Ramos (cell line): ENCODE measurements at regions not wholly inside any gene's neighbourhood (a gene's known extent, or its start where the extent isn't known, plus 50 kb on each side); places are given as distances from the start of the nearest gene placed in this dataset.

Experiments used
- in situ Hi-C: fragments of 300-500 bp; cut with MboI; formaldehyde crosslinking; loops from one replicate; pipeline ENCODE4 v1.14.3; 2022; ENCODE audit warnings: low sequenced_read_pairs; ENCODE audit not compliant: unreplicated experiment

DNA sequence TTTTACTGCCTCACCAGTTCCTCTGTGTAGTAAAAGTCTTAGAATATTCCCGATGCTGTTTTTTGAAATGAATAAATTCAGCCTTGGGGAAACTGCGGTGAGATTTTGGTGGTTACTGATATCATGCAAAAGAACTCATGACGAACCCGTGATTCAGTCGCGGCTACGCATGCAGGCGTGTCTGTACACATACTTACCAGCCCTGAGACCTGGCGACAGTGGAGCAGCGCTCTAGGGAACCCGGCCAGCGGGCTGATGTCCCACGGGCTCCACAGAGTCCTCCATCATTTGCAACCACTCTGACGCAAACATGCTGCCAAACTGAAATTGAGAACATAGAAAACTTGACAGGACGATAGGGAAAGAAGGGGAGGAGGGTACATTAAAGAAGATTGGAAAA lies 315.6 kb upstream of the DAB2 start:
- in situ Hi-C loops: no loop called here

- in situ Hi-C loops: no loop called here
Observed at GRCh38 chr5:39732166-39732565, 307.4 kb upstream of the DAB2 start.

- in situ Hi-C loops: no loop called here
Observed at GRCh38 chr5:39730699-39731098, 305.9 kb upstream of the DAB2 start.

- in situ Hi-C loops: no loop called here
Observed at GRCh38 chr5:39730006-39730405, 305.2 kb upstream of the DAB2 start.

GRCh38 chr5:39726467-39726866 lies 301.7 kb upstream of the DAB2 start:
- in situ Hi-C loops: no loop called here

DNA sequence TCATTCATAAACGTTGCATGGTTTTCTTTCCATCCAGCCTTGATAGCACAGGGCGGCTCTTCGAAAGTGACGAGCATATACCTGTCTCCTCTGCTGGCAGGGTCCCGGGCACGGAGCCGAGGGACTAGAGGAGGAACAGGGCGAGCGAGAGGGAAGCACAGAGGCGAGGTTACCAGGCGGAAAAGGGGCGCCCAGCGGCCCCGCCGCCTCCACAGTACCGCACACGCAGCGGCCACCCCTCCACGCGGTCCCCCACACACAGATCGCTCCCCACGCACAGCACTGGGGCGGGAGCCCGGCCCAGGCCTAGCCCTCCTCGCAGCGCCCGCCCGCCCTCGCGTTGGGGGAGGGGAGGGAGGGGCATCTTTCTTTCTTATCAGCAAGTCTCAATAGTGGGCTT lies 296.6 kb upstream of the DAB2 start:
- in situ Hi-C loops: loop anchor here (25.0 kb wide), 1 partner anchor 966 kb away; the partner anchor contains the start of gene PTGER4

GRCh38 chr5:39720136-39720535 lies 295.4 kb upstream of the DAB2 start:
- in situ Hi-C loops: loop anchor here (25.0 kb wide), 1 partner anchor 967 kb away; the partner anchor contains the start of gene PTGER4

DNA sequence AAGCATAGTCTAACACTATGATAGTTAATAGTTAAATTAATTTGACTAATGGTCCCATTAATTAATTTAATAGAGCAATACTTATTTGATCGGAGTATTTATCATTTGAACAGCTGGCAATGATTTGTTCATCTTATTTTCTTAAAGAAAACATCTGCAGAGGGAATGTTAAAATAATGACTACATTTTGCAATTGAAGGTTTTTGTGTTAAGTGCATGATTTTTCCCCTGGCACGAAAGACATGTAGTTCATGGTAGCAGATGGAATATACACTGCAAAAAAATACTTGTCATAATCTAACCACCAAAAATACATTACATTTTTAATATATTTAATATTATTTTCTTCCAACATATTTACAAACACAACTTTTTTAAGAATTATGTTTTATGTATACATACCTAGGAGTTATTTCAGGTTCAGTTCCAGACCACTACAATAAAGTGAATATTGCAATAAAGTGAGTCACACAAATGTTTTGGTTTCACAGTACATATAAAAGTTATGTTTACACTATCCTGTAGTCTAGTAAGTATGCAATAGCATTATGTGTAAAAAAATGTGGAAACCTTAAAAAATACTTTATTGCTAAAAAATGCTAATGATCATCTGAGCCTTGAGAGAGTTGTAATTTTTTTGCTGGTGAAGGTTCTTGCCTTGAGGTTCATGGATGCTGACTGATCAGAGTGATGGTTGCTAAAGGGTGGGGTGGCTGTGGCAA lies 292.6 kb upstream of the DAB2 start:
- in situ Hi-C loops: loop anchor here (25.0 kb wide), 1 partner anchor 970 kb away; the partner anchor contains the start of gene PTGER4

DNA sequence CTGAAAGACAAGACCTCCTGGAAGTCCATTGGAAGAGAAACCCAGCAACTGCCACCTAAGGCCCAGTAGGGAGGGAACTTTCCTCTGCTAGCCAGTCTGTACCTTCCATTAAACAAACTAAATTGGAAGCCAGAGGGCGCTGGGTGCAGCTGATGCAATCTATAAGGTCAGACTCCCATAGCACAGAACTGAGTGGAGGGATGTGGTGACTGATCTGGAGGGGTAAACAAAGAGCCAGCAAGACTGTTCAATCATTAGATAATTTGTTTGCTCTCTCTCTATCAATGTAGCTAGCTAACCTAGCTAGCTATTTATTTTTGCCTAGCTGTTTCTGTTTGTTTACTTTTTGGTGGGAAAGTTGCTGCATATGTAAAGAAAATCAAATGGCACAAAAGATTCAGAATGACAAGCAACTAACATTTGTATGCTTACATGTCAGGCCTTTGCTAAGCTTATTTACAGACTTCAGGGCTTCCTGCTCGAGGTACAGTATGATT lies 291.8 kb upstream of the DAB2 start:
- in situ Hi-C loops: loop anchor here (25.0 kb wide), 1 partner anchor 971 kb away; the partner anchor contains the start of gene PTGER4

- in situ Hi-C loops: loop anchor here (25.0 kb wide), 1 partner anchor 973 kb away; the partner anchor contains the start of gene PTGER4
Observed at GRCh38 chr5:39714036-39714698, 289.4 kb upstream of the DAB2 start.

DNA sequence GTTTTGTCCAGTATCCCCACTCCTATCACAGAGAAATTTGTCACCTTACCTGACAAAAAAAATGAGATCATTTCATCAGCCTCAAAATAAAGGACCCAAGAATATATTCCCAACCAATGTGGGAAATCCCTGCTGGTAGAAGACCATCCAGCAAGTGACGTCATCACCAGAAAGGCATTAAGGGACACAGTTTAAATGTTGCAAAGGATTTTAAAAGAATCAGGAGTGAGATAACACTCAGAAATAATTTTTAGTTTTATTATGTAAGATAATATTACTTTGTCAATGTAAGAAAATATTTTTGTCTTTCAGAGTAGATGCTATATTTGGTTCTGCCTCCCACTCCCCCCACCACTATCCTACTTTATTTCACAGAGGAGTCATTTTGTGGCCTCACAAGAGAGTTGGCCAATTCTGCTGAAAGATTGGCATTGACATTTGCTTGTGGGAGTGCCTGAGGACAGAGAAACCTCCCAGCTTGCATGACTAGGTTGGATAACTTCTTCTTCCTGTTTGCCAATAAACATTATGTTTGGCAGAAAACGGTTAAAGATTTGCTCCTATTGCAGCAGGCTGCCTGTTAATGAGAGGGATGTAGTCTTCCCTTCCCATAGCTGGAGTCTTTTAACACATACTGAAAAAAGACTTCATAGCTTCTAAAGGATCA lies 288.6 kb upstream of the DAB2 start:
- in situ Hi-C loops: loop anchor here (25.0 kb wide), 1 partner anchor 974 kb away; the partner anchor contains the start of gene PTGER4

GRCh38 chr5:39712316-39713249 lies 287.8 kb upstream of the DAB2 start:
- in situ Hi-C loops: loop anchor here (25.0 kb wide), 1 partner anchor 975 kb away; the partner anchor contains the start of gene PTGER4

GRCh38 chr5:39711821-39712220 lies 287.0 kb upstream of the DAB2 start:
- in situ Hi-C loops: loop anchor here (25.0 kb wide), 1 partner anchor 975 kb away; the partner anchor contains the start of gene PTGER4

GRCh38 chr5:39709032-39709431 lies 284.3 kb upstream of the DAB2 start:
- in situ Hi-C loops: loop anchor here (25.0 kb wide), 1 partner anchor 978 kb away; the partner anchor contains the start of gene PTGER4

- in situ Hi-C loops: loop anchor here (25.0 kb wide), 1 partner anchor 984 kb away; the partner anchor contains the start of gene PTGER4
Observed at GRCh38 chr5:39702928-39703327, 278.1 kb upstream of the DAB2 start.

DNA sequence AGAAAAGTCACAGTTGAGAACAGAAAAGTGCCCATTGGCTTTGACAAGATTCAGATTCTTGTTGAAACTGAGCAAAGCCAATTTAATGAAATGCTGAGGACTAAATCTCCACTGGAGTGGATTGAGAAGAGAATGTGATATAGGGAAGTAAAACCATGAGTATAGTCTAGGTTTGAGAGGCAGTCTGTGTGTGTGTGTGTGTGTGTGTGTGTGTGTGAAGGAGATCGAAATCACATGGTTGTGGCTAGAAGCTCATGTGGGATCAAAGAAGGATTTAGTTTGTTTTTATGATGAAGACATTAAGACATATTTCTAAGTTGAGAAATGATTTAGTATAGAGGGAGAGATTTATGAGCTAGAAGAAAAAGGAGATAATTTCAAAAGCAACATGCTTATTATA lies 275.7 kb upstream of the DAB2 start:
- in situ Hi-C loops: loop anchor here (25.0 kb wide), 1 partner anchor 987 kb away; the partner anchor contains the start of gene PTGER4

DNA sequence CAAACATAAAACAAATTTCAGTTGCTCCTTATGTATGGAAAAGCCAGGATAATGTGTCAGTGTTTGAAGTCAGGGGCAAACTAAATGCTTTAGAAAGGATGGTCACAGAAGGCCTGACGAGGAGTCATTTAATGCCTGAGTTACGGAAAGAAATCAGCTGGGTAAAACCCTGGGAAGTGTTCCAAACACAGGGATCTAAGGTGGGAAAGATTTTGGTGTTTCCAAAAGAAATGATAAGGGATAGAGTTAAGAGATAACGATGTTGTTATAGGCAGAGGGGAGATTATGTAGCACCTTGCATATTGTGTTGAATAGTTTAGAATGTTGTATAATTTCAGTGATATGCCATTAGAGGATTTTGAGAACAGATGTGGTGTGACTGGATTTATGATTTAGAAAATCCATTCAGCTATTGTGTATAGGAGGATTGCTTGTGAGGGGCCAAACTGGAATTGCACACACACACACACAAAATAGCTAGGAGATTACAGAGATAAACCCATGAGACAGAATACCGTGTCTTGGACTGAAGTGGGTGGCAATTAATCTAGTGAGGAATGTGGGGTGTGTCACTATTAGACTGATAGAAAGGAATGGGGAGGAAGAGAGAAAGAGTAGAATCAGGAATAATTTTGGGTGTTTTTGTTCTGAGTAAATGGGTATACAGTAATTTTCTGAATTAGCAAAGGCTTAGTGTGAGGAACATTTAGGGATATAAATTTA lies 274.2 kb upstream of the DAB2 start:
- in situ Hi-C loops: no loop called here

GRCh38 chr5:39697881-39698280 lies 273.1 kb upstream of the DAB2 start:
- in situ Hi-C loops: no loop called here
